Type B pancreatic cell (in vitro differentiated cells): ENCODE measurements at regions not wholly inside any gene's neighbourhood (a gene's known extent, or its start where the extent isn't known, plus 50 kb on each side); places are given as distances from the start of the nearest gene placed in this dataset.
A peak's percentile ranks its signal among the peaks of the same experiment; 100 is the strongest.

ENCODE experiments used
- DNase-seq: peaks from one replicate; pipeline ENCODE4 v3.0.0; 2021; ENCODE audit warnings: mixed read lengths; ENCODE audit not compliant: unreplicated experiment; ENCODE audit errors: extremely low spot score
- H3K27ac Mint-ChIP-seq: 2 replicates; pipeline ENCODE4 v1.8.0; 2021; ENCODE audit warnings: mild to moderate bottlenecking, mixed read lengths
- H3K27me3 Mint-ChIP-seq: 2 replicates; pipeline ENCODE4 v1.8.0; 2021; ENCODE audit warnings: mixed read lengths
- H3K36me3 Mint-ChIP-seq: 2 replicates; pipeline ENCODE4 v1.8.0; 2021; ENCODE audit warnings: mixed read lengths
- H3K4me1 Mint-ChIP-seq: one replicate; pipeline ENCODE4 v1.8.0; 2021; ENCODE audit warnings: mixed read lengths; ENCODE audit not compliant: unreplicated experiment
- H3K4me3 Mint-ChIP-seq: 2 replicates; pipeline ENCODE4 v1.8.0; 2021; ENCODE audit warnings: mild to moderate bottlenecking, mixed read lengths
- H3K9me3 Mint-ChIP-seq: 2 replicates; pipeline ENCODE4 v1.8.0; 2021; ENCODE audit warnings: mixed read lengths
- CTCF ChIP-seq: fragments of 200-600 bp; sonication (generic); conservative IDR thresholded peaks from 2 replicates; pipeline ENCODE4 v1.5.0; 2021; ENCODE audit warnings: antibody characterized with exemption, mild to moderate bottlenecking

GRCh38 chr9:109549386-109549785, 51.3 kb upstream of the PTPN3 start:
- TF ChIP-seq CTCF = no peak
- no peak overlapping the region for H3K27ac Mint-ChIP-seq
- H3K4me1 Mint-ChIP-seq = no peaks in the 10 kb centered on the region
- no peaks in the 10 kb centered on the region for H3K36me3 Mint-ChIP-seq
- H3K9me3 Mint-ChIP-seq = no peaks in the 10 kb centered on the region
- peaks cover 8% of the 10 kb centered on the region for H3K27me3 Mint-ChIP-seq
- no peak overlapping the region for H3K4me3 Mint-ChIP-seq
- DNase-seq = no peak

DNA sequence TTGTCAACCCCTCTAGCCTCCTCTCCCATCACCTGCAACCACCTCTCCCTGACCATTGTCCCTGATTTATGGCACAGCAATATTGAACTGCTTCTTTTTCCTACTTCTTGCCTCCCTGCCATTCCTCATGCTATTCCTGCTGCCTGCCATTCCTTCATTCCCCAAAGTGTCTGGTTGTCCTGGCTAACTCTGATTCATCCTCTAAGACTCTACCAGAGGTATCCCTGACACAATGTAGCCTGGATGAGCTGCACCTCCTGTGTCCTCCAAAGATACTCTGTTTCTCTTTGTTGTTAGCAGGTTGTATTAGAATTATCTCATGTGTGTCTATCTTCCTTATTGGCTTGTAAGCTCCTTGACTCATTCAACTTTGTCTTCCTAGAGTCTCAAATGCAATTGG, 53.5 kb upstream of the PTPN3 start:
- Mint-ChIP-seq H3K9me3 (no peaks in the 10 kb centered on the region), H3K27me3 (peaks cover 8% of the 10 kb centered on the region), H3K27ac (no peak overlapping the region), H3K4me3 (no peak overlapping the region), H3K4me1 (peaks cover 7% of the 10 kb centered on the region), H3K36me3 (no peaks in the 10 kb centered on the region)
- DNase-seq = no peak
- no peak for TF ChIP-seq CTCF

- Mint-ChIP-seq H3K27me3 (peaks cover 2% of the 10 kb centered on the region), H3K4me3 (no peak overlapping the region), H3K27ac (peak overlapping the region; percentile 89), H3K9me3 (no peaks in the 10 kb centered on the region), H3K36me3 (no peaks in the 10 kb centered on the region), H3K4me1 (peaks cover 7% of the 10 kb centered on the region)
- no peak for DNase-seq
- TF ChIP-seq CTCF = no peak
Observed at GRCh38 chr9:109555215-109555614, 57.1 kb upstream of the PTPN3 start.

GRCh38 chr9:109556061-109556460, 58.0 kb upstream of the PTPN3 start:
- Mint-ChIP-seq H3K9me3 (no peaks in the 10 kb centered on the region), H3K4me3 (peak overlapping the region; percentile 22), H3K4me1 (peaks cover 7% of the 10 kb centered on the region), H3K27me3 (no peaks in the 10 kb centered on the region), H3K36me3 (no peaks in the 10 kb centered on the region), H3K27ac (peak overlapping the region; percentile 89)
- no peak for DNase-seq
- TF ChIP-seq CTCF = no peak

DNA sequence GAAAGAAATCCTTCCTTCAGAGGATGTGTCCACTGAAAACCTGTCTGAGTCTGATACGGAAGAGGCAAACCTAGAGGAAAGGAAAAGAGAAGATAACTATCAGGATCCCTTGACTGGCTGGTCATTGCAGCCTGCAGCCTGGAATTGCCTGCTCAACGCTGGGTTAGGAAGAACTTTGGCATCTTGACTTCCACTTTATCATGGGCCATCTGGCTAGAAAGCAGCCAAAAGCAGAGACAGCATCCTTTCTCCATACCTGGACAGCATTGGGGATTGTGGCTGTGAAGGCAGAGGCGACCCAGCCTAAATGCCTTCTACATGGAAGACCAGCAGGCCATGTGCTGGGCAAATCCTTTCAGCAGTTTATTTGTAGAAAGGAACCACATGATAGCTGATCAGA, 58.7 kb upstream of the PTPN3 start:
- H3K27ac Mint-ChIP-seq = peak overlapping the region; percentile 89

More for the DNA sequence above, 58.7 kb upstream of the PTPN3 start:
- Mint-ChIP-seq H3K36me3 (no peaks in the 10 kb centered on the region), H3K4me1 (peaks cover 7% of the 10 kb centered on the region), H3K4me3 (no peak overlapping the region), H3K9me3 (no peaks in the 10 kb centered on the region), H3K27me3 (no peaks in the 10 kb centered on the region)
- TF ChIP-seq CTCF = no peak
- no peak for DNase-seq
